HG02885 (cell line): ENCODE measurements at regions not wholly inside any gene's neighbourhood (a gene's known extent, or its start where the extent isn't known, plus 50 kb on each side); places are given as distances from the start of the nearest gene placed in this dataset.
"Not testable (repeated sequence)": the region's sequence is repeated elsewhere in the genome, so short reads cannot be mapped to it uniquely, and the experiment has no call there.

ENCODE experiments used
- ATAC-seq: cut with Tn5 transposase; IDR thresholded peaks from one replicate; pipeline ENCODE4 v1.9.1; 2021; ENCODE audit warnings: mild to moderate bottlenecking; ENCODE audit not compliant: unreplicated experiment, poor library complexity

- ATAC-seq = not testable (repeated sequence)
These were observed 933.6 kb upstream of the FOXG1 start for GRCh38 chr14:27833001-27833400.

- ATAC-seq = no peak
These were observed 930.2 kb upstream of the FOXG1 start for GRCh38 chr14:27836386-27836785.

GRCh38 chr14:27845241-27845850, 921.2 kb upstream of the FOXG1 start:
- no peak for ATAC-seq

GRCh38 chr14:27845902-27846301, 920.7 kb upstream of the FOXG1 start:
- ATAC-seq = no peak

- not testable (repeated sequence) for ATAC-seq
These were observed 919.1 kb upstream of the FOXG1 start for GRCh38 chr14:27847480-27847879.

- not testable (repeated sequence) for ATAC-seq
These were observed 917.4 kb upstream of the FOXG1 start for GRCh38 chr14:27849193-27849592.

- no peak for ATAC-seq
These were observed 903.9 kb upstream of the FOXG1 start for GRCh38 chr14:27862684-27863083.

GRCh38 chr14:27863166-27863565, 903.4 kb upstream of the FOXG1 start:
- no peak for ATAC-seq

- ATAC-seq = no peak
These were observed 885.5 kb upstream of the FOXG1 start for GRCh38 chr14:27881063-27881462.

GRCh38 chr14:27881646-27882045, 884.9 kb upstream of the FOXG1 start:
- ATAC-seq = no peak

- ATAC-seq = no peak
These were observed 880.3 kb upstream of the FOXG1 start for GRCh38 chr14:27886256-27886655.

GRCh38 chr14:27890259-27890658, 876.3 kb upstream of the FOXG1 start:
- ATAC-seq = no peak

- not testable (repeated sequence) for ATAC-seq
These were observed 858.1 kb upstream of the FOXG1 start for GRCh38 chr14:27908484-27908883.

GRCh38 chr14:27916326-27916725, 850.3 kb upstream of the FOXG1 start:
- no peak for ATAC-seq

- no peak for ATAC-seq
These were observed 848.7 kb upstream of the FOXG1 start for GRCh38 chr14:27917896-27918295.

- ATAC-seq = no peak
These were observed 839.1 kb upstream of the FOXG1 start for GRCh38 chr14:27927519-27927918.

- ATAC-seq = no peak
These were observed 836.7 kb upstream of the FOXG1 start for GRCh38 chr14:27929797-27930347.

- ATAC-seq = no peak
These were observed 828.2 kb upstream of the FOXG1 start for GRCh38 chr14:27938392-27938791.

- ATAC-seq = no peak
These were observed 821.1 kb upstream of the FOXG1 start for GRCh38 chr14:27945512-27945911.

- no peak for ATAC-seq
These were observed 807.8 kb upstream of the FOXG1 start for GRCh38 chr14:27958757-27959156.

- ATAC-seq = no peak
These were observed 770.9 kb upstream of the FOXG1 start for GRCh38 chr14:27995691-27996090.

- ATAC-seq = no peak
These were observed 765.6 kb upstream of the FOXG1 start for GRCh38 chr14:28001002-28001401.
